GM12865 (cell line): ENCODE measurements at regions not wholly inside any gene's neighbourhood (a gene's known extent, or its start where the extent isn't known, plus 50 kb on each side); places are given as distances from the start of the nearest gene placed in this dataset.
"Not testable (repeated sequence)": the region's sequence is repeated elsewhere in the genome, so short reads cannot be mapped to it uniquely, and the experiment has no call there.

Experiments used
- DNase-seq: peaks from one replicate; pipeline ENCODE4 v3.0.0; 2010; ENCODE audit warnings: low read depth
- H3K4me3 ChIP-seq: 2 replicates; pipeline ENCODE4 v1.5.1; 2011; ENCODE audit warnings: mild to moderate bottlenecking, low read depth, low read length, control low read depth
- CTCF ChIP-seq: IDR thresholded peaks from 2 replicates; pipeline ENCODE4 v1.5.1; 2011; ENCODE audit warnings: low read length, control low read depth, low read depth, inconsistent platforms; ENCODE audit not compliant: insufficient read depth; ENCODE audit errors: missing control alignments

GRCh38 chr7:5121256-5121655, 68.8 kb upstream of the WIPI2 start:
- not testable (repeated sequence) for DNase-seq, H3K4me3 ChIP-seq

- not testable (repeated sequence) for DNase-seq
These were observed 58.8 kb upstream of the WIPI2 start for GRCh38 chr7:5131238-5131637.

GRCh38 chr7:5132539-5132938, 57.5 kb upstream of the WIPI2 start:
- no peak for DNase-seq
- H3K4me3 ChIP-seq: no peak overlapping the region
- TF ChIP-seq CTCF: no peak

More at GRCh38 chr7:5131238-5131637, 58.8 kb upstream of the WIPI2 start:
- not testable (repeated sequence) for H3K4me3 ChIP-seq

GRCh38 chr7:5139998-5140397, 50.0 kb upstream of the WIPI2 start:
- H3K4me3 ChIP-seq: no peak overlapping the region
- peak; percentile 56 for DNase-seq

More at GRCh38 chr7:5139998-5140397, 50.0 kb upstream of the WIPI2 start:
- peak; percentile 52 for TF ChIP-seq CTCF
